Body of pancreas (tissue), 4 donors: ENCODE measurements at regions not wholly inside any gene's neighbourhood (a gene's known extent, or its start where the extent isn't known, plus 50 kb on each side); places are given as distances from the start of the nearest gene placed in this dataset.

Experiments used
- POLR2A ChIP-seq, 3 donors: fragments of 450-650 bp; IDR thresholded peaks; one replicate each; pipeline ENCODE4 v1.6.1; 2016; ENCODE audit warnings: antibody characterized with exemption in 3 of 3, mild to moderate bottlenecking in 2 of 3
- TF ChIP-seq, protein P1 (sequence below), 7 experiments: fragments of 450-650 bp in 4 of 7; fragments of 200-600 bp in 3 of 7; sonication (generic) in 3 of 7; IDR thresholded peaks; one replicate each; pipeline ENCODE4 v1.5.1; 2016 to 2019; ENCODE audit warnings: antibody characterized with exemption in 7 of 7

GRCh38 chr1:29482064-29482463, 245.7 kb downstream of the PTPRU start:
- TF ChIP-seq, protein P1, sequence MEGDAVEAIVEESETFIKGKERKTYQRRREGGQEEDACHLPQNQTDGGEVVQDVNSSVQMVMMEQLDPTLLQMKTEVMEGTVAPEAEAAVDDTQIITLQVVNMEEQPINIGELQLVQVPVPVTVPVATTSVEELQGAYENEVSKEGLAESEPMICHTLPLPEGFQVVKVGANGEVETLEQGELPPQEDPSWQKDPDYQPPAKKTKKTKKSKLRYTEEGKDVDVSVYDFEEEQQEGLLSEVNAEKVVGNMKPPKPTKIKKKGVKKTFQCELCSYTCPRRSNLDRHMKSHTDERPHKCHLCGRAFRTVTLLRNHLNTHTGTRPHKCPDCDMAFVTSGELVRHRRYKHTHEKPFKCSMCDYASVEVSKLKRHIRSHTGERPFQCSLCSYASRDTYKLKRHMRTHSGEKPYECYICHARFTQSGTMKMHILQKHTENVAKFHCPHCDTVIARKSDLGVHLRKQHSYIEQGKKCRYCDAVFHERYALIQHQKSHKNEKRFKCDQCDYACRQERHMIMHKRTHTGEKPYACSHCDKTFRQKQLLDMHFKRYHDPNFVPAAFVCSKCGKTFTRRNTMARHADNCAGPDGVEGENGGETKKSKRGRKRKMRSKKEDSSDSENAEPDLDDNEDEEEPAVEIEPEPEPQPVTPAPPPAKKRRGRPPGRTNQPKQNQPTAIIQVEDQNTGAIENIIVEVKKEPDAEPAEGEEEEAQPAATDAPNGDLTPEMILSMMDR (IDR thresholded peaks at IDR 0.05): no peak
- TF ChIP-seq POLR2A (IDR thresholded peaks at IDR 0.05): no peak
